ENCODE measurements at regions not wholly inside any gene's neighbourhood (a gene's known extent, or its start where the extent isn't known, plus 50 kb on each side); places are given as distances from the start of the nearest gene placed in this dataset.

GRCh38 chr6:82573254-82573972, 209.8 kb downstream of the TPBG start:
- Mint-ChIP-seq H3K9me3 (ENCODE audit: unreplicated experiment) (peaks cover 6% of the 10 kb centered on the region), H3K4me1 (ENCODE audit: low read depth, unreplicated experiment) (peaks cover 45% of the 10 kb centered on the region), H3K36me3 (ENCODE audit: unreplicated experiment) (peaks cover 7% of the 10 kb centered on the region), H3K4me3 (ENCODE audit: unreplicated experiment) (no peak overlapping the region), H3K27me3 (ENCODE audit: unreplicated experiment) (peaks cover 3% of the 10 kb centered on the region), H3K27ac (ENCODE audit: unreplicated experiment) (no peak overlapping the region)
- no peak for DNase-seq
- TF ChIP-seq, protein P1, sequence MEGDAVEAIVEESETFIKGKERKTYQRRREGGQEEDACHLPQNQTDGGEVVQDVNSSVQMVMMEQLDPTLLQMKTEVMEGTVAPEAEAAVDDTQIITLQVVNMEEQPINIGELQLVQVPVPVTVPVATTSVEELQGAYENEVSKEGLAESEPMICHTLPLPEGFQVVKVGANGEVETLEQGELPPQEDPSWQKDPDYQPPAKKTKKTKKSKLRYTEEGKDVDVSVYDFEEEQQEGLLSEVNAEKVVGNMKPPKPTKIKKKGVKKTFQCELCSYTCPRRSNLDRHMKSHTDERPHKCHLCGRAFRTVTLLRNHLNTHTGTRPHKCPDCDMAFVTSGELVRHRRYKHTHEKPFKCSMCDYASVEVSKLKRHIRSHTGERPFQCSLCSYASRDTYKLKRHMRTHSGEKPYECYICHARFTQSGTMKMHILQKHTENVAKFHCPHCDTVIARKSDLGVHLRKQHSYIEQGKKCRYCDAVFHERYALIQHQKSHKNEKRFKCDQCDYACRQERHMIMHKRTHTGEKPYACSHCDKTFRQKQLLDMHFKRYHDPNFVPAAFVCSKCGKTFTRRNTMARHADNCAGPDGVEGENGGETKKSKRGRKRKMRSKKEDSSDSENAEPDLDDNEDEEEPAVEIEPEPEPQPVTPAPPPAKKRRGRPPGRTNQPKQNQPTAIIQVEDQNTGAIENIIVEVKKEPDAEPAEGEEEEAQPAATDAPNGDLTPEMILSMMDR (IDR thresholded peaks at IDR 0.05; ENCODE audit: partially characterized antibody, unreplicated experiment), result no peak

- peaks cover 7% of the 10 kb centered on the region for H3K36me3 Mint-ChIP-seq (ENCODE audit: unreplicated experiment)
- TF ChIP-seq, protein P1 (IDR thresholded peaks at IDR 0.05; ENCODE audit: partially characterized antibody, unreplicated experiment), result no peak
Observed at GRCh38 chr6:82576284-82576683, 212.7 kb downstream of the TPBG start.

GRCh38 chr6:82584194-82584695, 220.6 kb downstream of the TPBG start:
- H3K36me3 Mint-ChIP-seq (ENCODE audit: unreplicated experiment), result no peaks in the 10 kb centered on the region
- no peaks in the 10 kb centered on the region for H3K9me3 Mint-ChIP-seq (ENCODE audit: unreplicated experiment)
- H3K4me1 Mint-ChIP-seq (ENCODE audit: low read depth, unreplicated experiment), result peaks cover 3% of the 10 kb centered on the region
- no peak overlapping the region for H3K27ac Mint-ChIP-seq (ENCODE audit: unreplicated experiment)
- TF ChIP-seq, protein P1 (IDR thresholded peaks at IDR 0.05; ENCODE audit: partially characterized antibody, unreplicated experiment), result no peak
- no peak for DNase-seq
- H3K27me3 Mint-ChIP-seq (ENCODE audit: unreplicated experiment), result no peaks in the 10 kb centered on the region
- H3K4me3 Mint-ChIP-seq (ENCODE audit: unreplicated experiment), result no peak overlapping the region

More at GRCh38 chr6:82576284-82576683, 212.7 kb downstream of the TPBG start:
- Mint-ChIP-seq H3K27me3 (ENCODE audit: unreplicated experiment) (no peaks in the 10 kb centered on the region), H3K9me3 (ENCODE audit: unreplicated experiment) (peaks cover 3% of the 10 kb centered on the region), H3K27ac (ENCODE audit: unreplicated experiment) (no peak overlapping the region), H3K4me3 (ENCODE audit: unreplicated experiment) (no peak overlapping the region), H3K4me1 (ENCODE audit: low read depth, unreplicated experiment) (peaks cover 33% of the 10 kb centered on the region)
- DNase-seq, result no peak

DNA sequence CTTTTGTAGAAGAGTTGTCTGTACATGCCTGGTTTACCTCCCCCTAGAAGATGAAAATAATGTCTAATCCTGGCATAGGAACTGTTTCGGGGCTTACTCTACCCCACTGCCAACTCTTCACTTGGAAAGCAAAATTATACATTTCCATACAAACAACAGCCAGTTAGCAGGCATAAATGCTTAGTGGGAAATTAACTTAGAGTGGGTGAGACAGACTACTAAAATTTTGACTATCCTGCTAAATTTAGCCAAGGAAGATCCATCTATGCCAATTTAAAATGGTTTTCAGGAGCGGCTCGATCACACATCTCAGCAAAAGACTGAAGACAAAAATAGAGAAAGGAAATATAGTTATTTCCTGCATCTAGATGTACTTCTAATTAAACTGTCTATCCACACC, 221.2 kb downstream of the TPBG start:
- no peaks in the 10 kb centered on the region for H3K27me3 Mint-ChIP-seq (ENCODE audit: unreplicated experiment)
- TF ChIP-seq, protein P1 (IDR thresholded peaks at IDR 0.05; ENCODE audit: partially characterized antibody, unreplicated experiment), result no peak
- H3K4me3 Mint-ChIP-seq (ENCODE audit: unreplicated experiment), result no peak overlapping the region
- DNase-seq, result no peak
- H3K27ac Mint-ChIP-seq (ENCODE audit: unreplicated experiment), result no peak overlapping the region
- H3K4me1 Mint-ChIP-seq (ENCODE audit: low read depth, unreplicated experiment), result peaks cover 5% of the 10 kb centered on the region
- H3K9me3 Mint-ChIP-seq (ENCODE audit: unreplicated experiment), result no peaks in the 10 kb centered on the region
- H3K36me3 Mint-ChIP-seq (ENCODE audit: unreplicated experiment), result no peaks in the 10 kb centered on the region

DNA sequence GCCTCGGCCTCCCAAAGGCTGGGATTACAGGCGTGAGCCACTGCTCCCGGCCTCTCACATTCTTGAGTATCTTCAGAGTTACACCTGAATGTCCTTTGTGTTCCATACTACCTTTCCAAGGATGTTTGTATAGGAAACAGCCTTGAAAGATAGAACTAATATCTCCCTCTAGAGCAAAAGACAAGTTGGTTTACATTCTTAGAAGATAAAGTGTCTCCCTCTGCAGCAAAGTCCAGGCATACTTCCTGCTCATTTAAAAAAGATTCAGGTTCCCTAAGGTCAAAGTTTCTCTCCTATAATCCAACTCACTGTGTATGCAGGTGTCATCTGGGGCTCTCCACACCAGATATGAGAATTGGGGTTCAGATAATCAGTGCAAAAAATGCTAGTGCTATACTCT, 224.4 kb downstream of the TPBG start:
- H3K9me3 Mint-ChIP-seq (ENCODE audit: unreplicated experiment), result peaks cover 3% of the 10 kb centered on the region
- H3K4me3 Mint-ChIP-seq (ENCODE audit: unreplicated experiment), result no peak overlapping the region
- H3K4me1 Mint-ChIP-seq (ENCODE audit: low read depth, unreplicated experiment), result peaks cover 5% of the 10 kb centered on the region
- DNase-seq, result no peak
- TF ChIP-seq, protein P1 (IDR thresholded peaks at IDR 0.05; ENCODE audit: partially characterized antibody, unreplicated experiment), result no peak
- no peaks in the 10 kb centered on the region for H3K36me3 Mint-ChIP-seq (ENCODE audit: unreplicated experiment)
- no peaks in the 10 kb centered on the region for H3K27me3 Mint-ChIP-seq (ENCODE audit: unreplicated experiment)
- H3K27ac Mint-ChIP-seq (ENCODE audit: unreplicated experiment), result no peak overlapping the region
